HepG2 (cell line): ENCODE measurements at regions not wholly inside any gene's neighbourhood (a gene's known extent, or its start where the extent isn't known, plus 50 kb on each side); places are given as distances from the start of the nearest gene placed in this dataset.
A peak's percentile ranks its signal among the peaks of the same experiment; 100 is the strongest.
"Not testable (repeated sequence)": the region's sequence is repeated elsewhere in the genome, so short reads cannot be mapped to it uniquely, and the experiment has no call there.

Experiments used
- ATAC-seq: fragments of 200-7000 bp; cut with Tn5 transposase; 3 replicates; pipeline ENCODE4 v1.9.1; 2020; ENCODE audit warnings: mild to moderate bottlenecking, moderate library complexity
- BruUV-seq: library from RNA; stranded (reverse); fragments of 400-500 nt; replicated peaks from 2 replicates; lab custom pipeline; 2021; lab: Mats Ljungman, UMichigan
- CTCF ChIA-PET: fragments of 300-600 bp; formaldehyde crosslinking; extraction: SDS; loops from one replicate; lab custom pipeline; 2021; ENCODE audit warnings: low total read pairs, inconsistent platforms, low intra/inter-chr PET ratio; lab: Yijun Ruan, JAX
- POLR2A ChIA-PET: fragments of 350-600 bp; sonication (Branson Sonifier 250); formaldehyde crosslinking; loops from one replicate; lab custom pipeline; 2020; ENCODE audit warnings: antibody characterized with exemption, inconsistent platforms; lab: Yijun Ruan, JAX
- DNase-seq: peaks from one replicate; pipeline ENCODE4 v3.0.0-alpha.2; 2015; ENCODE audit warnings: low spot score
- FAIRE-seq: peaks from 3 replicates; lab custom pipeline; 2011; peaks lifted over from hg19 to GRCh38; lab: Jason Lieb, UNC
- H2AFZ ChIP-seq: one replicate; pipeline ENCODE4 v1.6.1; 2011; ENCODE audit warnings: low read length, inconsistent platforms
- H3K27ac ChIP-seq: fragments of 300-600 bp; 3 replicates; pipeline ENCODE4 v1.8.0; 2011; ENCODE audit warnings: mixed run types, mild to moderate bottlenecking, mixed read lengths, low read length, inconsistent platforms; ENCODE audit not compliant: insufficient read depth; ENCODE audit errors: extremely low read length
- H3K27me3 ChIP-seq, 2 experiments: fragments of 200-600 bp in 1 of 2; 2 replicates in 1 of 2; 3 replicates in 1 of 2; pipeline versions ENCODE4 v1.6.0 to v1.8.0; 2011; ENCODE audit warnings: low read length in 2 of 2, mild to moderate bottlenecking in 2 of 2, moderate library complexity in 2 of 2, inconsistent platforms in 1 of 2; ENCODE audit not compliant: insufficient read depth in 2 of 2, control insufficient read depth in 1 of 2
- H3K36me3 ChIP-seq, 2 experiments: fragments of 200-600 bp in 1 of 2; replicated peaks in 1 of 2; 2 replicates in 1 of 2; 3 replicates in 1 of 2; pipeline versions ENCODE4 v1.5.1 to v1.8.0; 2011; ENCODE audit warnings: low read length in 2 of 2, inconsistent platforms in 1 of 2; ENCODE audit not compliant: insufficient read depth in 2 of 2, control insufficient read depth in 1 of 2
- H3K4me1 ChIP-seq: 2 replicates; pipeline ENCODE4 v1.5.1; 2012; ENCODE audit warnings: low read length, inconsistent platforms; ENCODE audit not compliant: insufficient read depth
- H3K4me2 ChIP-seq: 2 replicates; pipeline ENCODE4 v1.6.0; 2011; ENCODE audit warnings: low read depth, low read length, inconsistent platforms
- H3K4me3 ChIP-seq, 3 experiments: fragments of 200-600 bp in 1 of 3; sonication (generic), shearing (Covaris generic) in 1 of 3; replicated peaks in 1 of 3; 2 replicates each; pipeline ENCODE4 v1.5.1; 2011 to 2016; ENCODE audit warnings: low read length in 3 of 3, inconsistent platforms in 2 of 3, low read depth in 2 of 3, mild to moderate bottlenecking in 2 of 3, control low read depth in 1 of 3, mixed read lengths in 1 of 3; ENCODE audit not compliant: insufficient read depth in 1 of 3
- H3K79me2 ChIP-seq: one replicate; pipeline ENCODE4 v1.6.1; 2011; ENCODE audit warnings: low read length, inconsistent platforms; ENCODE audit not compliant: insufficient read depth
- H3K9ac ChIP-seq: 2 replicates; pipeline ENCODE4 v1.6.0; 2011; ENCODE audit warnings: mild to moderate bottlenecking, low read depth, low read length, inconsistent platforms; ENCODE audit not compliant: insufficient read depth
- H3K9me3 ChIP-seq: 2 replicates; pipeline ENCODE4 v1.5.1; 2012; ENCODE audit warnings: mild to moderate bottlenecking, low read length
- H4K20me1 ChIP-seq: 2 replicates; pipeline ENCODE4 v1.6.0; 2011; ENCODE audit warnings: inconsistent platforms, mild to moderate bottlenecking, low read length, moderate library complexity; ENCODE audit not compliant: insufficient read depth
- ELF3 ChIP-seq: IDR thresholded peaks from 2 replicates; pipeline ENCODE4 v1.6.1; 2016; ENCODE audit warnings: missing genetic modification reagents, missing compliant biosample characterization
- HNF1A ChIP-seq, 2 experiments: sonication (generic) in 1 of 2; formaldehyde crosslinking in 1 of 2; IDR thresholded peaks; 2 replicates each; pipeline versions ENCODE4 v1.4.0 to v1.6.1; 2016 to 2020; ENCODE audit warnings: borderline replicate concordance in 1 of 2, low read depth in 1 of 2, mild to moderate bottlenecking in 1 of 2, missing genetic modification reagents in 1 of 2
- MLX ChIP-seq: IDR thresholded peaks from 2 replicates; pipeline ENCODE4 v1.6.1; 2016
- MNT ChIP-seq: fragments of 450-650 bp; IDR thresholded peaks from 2 replicates; pipeline ENCODE4 v1.6.1; 2016
- SOX13 ChIP-seq, 3 experiments: fragments of 450-650 bp in 1 of 3; sonication (generic) in 1 of 3; formaldehyde crosslinking in 1 of 3; IDR thresholded peaks in 2 of 3; conservative IDR thresholded peaks in 1 of 3; 2 replicates each; pipeline versions ENCODE4 v1.5.0 to v1.6.1; 2016 to 2020; ENCODE audit warnings: antibody characterized with exemption in 1 of 3, mild to moderate bottlenecking in 1 of 3, missing compliant biosample characterization in 1 of 3, missing genetic modification reagents in 1 of 3, moderate library complexity in 1 of 3
- SOX5 ChIP-seq: IDR thresholded peaks from 2 replicates; pipeline ENCODE4 v1.6.1; 2016; ENCODE audit warnings: borderline replicate concordance
- WGBS: methylation state at CpG from one replicate; pipeline ENCODE4 v1.1.6; 2017; ENCODE audit warnings: low lambda C conversion rate; 5-methylcytosine and 5-hydroxymethylcytosine counted together
- in situ Hi-C: cut with HindIII; loops from 2 replicates; pipeline ENCODE4 v1.10.0; 2017; ENCODE audit warnings: low pct_unique_long_range_greater_than_20kb; ENCODE audit not compliant: extremely low pct_ligation_motif_present
- intact Hi-C: fragments of 100-400 bp; cut with micrococcal nuclease; formaldehyde crosslinking; loops from one replicate; pipeline ENCODE4 v1.10.0; 2022; ENCODE audit not compliant: unreplicated experiment

GRCh38 chr19:28997866-28998265 is 215.1 kb downstream of the UQCRFS1 start:
- FAIRE-seq; H4K20me1 ChIP-seq; H3K9ac ChIP-seq; POLR2A ChIA-PET; BruUV-seq; CTCF ChIA-PET; H3K36me3 ChIP-seq; H2AFZ ChIP-seq; H3K27me3 ChIP-seq; H3K4me1 ChIP-seq; H3K79me2 ChIP-seq; H3K27ac ChIP-seq; in situ Hi-C loops; H3K4me2 ChIP-seq; intact Hi-C loops; H3K4me3 ChIP-seq; ATAC-seq; TF ChIP-seq SOX13 (IDR thresholded peaks at IDR 0.05); HNF1A (CRISPR knock-in tag; IDR thresholded peaks at IDR 0.05; ENCODE audit: borderline replicate concordance): not testable (repeated sequence)
- peak in 1 of 2 experiments; percentile 46; a peak in 2 of 4 replicates for TF ChIP-seq SOX13 (CRISPR knock-in tag; conservative IDR thresholded peaks at IDR 0.05 in 1 of 2, IDR thresholded peaks at IDR 0.05 in 1 of 2)
- TF ChIP-seq MLX (CRISPR knock-in tag) = peak; percentile 68; the same call in 1 of the 2 replicates
- peak; percentile 72 for TF ChIP-seq HNF1A (IDR thresholded peaks at IDR 0.05; ENCODE audit: low read depth)
- TF ChIP-seq MNT = peak; percentile 87
- 0 out of 2 replicates have a peak, but pooled peaks have one; percentile 25 for TF ChIP-seq SOX5 (CRISPR knock-in tag)
- TF ChIP-seq ELF3 (CRISPR knock-in tag) = 0 out of 2 replicates have a peak, but pooled peaks have one; percentile 33
- H3K9me3 ChIP-seq = peaks cover 67% of the 10 kb centered on the region
- WGBS = 4% methylated on average over 6 of the region's 6 CpGs
- peak; percentile 30 for DNase-seq
